HG03442 (cell line): ENCODE measurements at regions not wholly inside any gene's neighbourhood (a gene's known extent, or its start where the extent isn't known, plus 50 kb on each side); places are given as distances from the start of the nearest gene placed in this dataset.

Experiments used
- ATAC-seq: cut with Tn5 transposase; IDR thresholded peaks from one replicate; pipeline ENCODE4 v1.9.1; 2021; ENCODE audit warnings: mild to moderate bottlenecking, moderate library complexity; ENCODE audit not compliant: unreplicated experiment

DNA sequence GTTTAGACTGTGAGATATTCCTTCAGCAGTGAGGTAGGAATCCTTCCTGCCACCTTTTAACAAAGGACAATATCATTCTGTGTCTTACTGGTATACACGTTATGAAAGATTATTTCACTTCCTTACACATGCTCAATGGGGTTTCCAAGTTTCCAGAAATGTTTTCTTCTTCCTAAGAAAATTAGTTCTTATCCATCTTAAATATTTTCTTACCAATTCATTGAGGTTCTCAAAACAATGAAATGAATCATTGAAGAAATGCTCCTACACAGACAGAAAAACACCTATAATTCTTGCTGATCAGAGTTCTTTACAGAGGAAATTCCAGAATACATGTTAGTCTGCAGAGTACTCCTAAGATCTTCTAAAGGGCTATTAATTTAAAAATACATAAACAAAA, 51.4 kb upstream of the SEC61G start:
- no peak for ATAC-seq

DNA sequence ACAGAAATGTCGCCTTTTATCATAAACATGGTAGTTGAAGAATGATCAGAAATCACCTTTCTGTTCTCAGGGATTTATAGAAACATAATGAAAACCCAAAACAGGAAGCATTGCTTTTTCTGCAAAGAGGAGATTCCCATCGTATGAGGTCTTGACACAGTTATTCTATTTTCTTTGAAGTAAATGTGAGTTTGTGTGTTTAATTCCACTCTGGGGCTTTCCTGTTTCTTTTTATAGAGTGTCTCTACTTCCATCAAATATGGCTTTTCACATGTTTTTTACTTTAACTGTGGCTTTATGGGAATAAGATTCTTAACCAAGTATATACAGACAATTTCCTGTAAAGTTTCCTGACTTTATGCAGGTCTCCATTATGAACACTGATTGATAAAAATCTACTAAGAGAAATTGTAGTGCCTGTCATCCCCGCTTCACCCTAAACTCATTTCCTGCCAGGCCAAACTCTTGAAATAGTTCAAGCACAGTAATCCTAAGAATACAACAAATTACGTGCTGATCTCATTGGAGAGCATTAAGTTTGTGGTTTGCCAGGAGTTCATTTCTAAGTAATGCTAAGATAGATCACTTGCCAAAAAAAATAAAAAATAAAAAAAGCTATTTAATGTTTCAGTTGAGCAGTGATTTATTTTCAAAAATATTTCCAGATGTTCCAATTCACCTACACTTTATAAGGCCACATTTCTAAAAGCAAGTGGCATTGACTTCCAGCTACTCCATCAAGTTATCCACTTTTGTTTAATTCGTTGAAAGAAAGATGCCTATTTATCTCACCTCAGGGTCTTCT, 52.2 kb upstream of the SEC61G start:
- ATAC-seq, result no peak

DNA sequence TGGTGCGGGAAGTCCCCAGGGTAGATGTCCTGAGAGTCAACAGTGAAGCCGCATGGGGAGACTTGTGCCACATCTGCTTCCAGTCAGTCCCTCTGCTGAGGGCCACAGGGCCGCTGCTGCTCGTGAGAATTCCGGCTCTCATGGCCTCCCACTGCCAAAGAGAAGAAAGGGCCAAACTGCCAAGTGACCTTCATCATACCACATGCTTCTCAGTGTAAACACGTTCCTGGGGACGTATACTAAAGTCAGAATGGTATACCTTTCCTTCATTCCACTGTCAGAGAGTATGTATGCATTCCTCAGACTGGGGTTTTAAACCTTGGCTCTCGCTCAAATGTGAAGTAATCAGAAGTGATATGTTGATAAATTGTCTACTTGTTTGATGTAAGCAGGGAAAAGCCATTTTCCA, 52.8 kb upstream of the SEC61G start:
- no peak for ATAC-seq

DNA sequence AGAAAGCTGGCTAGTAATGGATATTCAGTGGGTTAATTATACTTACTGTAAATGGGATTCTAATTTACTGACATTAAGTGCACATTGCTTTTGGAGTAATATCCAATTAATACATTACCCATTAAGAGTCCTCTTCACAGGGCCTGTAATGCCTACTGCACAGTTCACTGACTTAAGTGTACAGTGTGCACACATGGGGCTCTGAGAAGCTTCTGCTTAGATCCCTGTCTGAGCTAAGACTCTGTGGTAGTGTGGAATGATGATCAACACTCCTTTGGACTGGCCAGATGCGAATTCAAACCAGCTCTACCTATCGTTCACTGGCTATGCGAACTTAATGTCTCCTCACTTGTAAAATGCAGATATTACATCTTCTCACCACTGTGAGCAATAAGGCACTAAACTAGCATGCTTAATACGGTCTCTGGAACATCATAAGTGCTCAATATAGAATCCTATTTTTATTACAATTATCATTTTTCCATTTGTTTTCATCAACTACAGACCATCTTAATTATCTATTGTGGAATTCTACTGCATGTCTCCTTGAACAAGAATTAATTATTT, 53.8 kb upstream of the SEC61G start:
- ATAC-seq, result no peak

DNA sequence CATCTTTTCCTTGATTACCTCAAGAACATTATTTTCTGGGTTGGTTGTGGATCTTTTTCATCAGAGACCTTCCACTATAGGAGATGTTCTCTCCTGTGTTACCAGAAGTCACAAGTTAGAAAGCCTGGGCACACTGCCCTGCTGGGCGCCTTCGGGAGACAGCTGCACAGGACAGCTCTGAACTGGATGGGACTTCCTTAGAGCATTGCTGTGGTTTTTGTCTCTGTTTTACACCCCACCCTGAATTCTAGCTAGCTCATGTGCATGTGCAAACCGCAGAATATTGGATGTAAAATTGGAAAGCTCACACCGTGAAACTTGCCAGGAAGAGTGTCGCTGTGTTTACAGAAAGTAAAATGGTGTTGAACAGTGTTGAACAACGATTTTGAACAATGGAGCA, 54.4 kb upstream of the SEC61G start:
- ATAC-seq, result no peak

DNA sequence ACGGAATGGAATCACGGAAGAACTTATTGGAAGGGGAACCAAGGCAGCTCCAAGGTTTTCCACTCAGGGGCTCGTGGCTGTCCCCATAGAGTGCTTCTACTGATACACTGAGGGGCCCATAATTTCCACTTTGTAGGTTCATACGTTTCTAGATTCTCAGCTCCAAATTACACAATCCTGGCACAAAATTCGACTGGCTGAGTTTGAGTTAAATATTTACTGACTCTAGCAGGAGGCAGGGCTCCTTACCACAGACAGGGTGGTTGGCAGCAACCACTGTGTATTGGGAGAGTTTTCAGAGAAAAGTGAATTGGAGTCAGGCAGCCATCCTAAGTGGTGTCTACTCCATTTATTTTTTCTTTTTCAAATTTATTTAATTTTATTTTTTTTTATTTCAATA, 55.4 kb upstream of the SEC61G start:
- no peak for ATAC-seq

DNA sequence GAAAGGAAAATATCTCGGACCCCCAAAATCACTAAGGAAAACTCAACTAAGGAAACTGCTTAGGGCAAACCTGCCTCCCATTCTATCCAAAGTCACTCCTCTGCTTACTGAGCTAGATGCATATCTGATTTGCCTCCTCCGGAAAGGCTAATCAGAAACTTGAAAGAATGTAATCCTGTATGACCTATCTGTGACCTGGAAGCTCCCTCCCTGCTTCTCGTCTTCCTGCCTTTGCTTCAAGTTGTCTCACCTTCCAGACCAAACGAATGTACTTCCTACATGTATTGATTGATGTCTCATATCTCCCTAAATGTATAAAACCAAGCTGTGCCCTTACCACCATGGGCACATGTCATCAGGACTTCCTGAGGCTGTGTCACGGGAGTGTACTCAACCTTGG, 58.1 kb upstream of the SEC61G start:
- ATAC-seq, result no peak

DNA sequence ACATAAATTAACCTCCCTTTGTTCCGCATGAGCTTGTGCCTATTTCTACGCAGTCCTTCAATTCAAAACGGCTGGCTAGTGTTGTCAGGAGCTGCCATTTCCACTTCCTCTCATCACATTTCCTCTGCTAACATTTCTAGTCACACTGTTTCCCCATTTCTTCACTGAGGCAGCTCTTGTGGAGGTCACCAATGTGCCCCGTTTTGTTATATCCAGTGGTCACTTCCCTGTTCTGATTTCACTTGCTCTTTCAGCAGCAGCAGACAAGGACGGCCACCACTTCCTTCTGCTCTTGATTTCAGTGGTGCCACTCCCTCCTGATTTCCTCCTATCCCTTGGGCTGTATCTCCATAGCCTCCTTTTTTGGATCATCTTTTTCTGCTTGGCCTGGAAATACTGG, 64.8 kb upstream of the SEC61G start:
- no peak for ATAC-seq

DNA sequence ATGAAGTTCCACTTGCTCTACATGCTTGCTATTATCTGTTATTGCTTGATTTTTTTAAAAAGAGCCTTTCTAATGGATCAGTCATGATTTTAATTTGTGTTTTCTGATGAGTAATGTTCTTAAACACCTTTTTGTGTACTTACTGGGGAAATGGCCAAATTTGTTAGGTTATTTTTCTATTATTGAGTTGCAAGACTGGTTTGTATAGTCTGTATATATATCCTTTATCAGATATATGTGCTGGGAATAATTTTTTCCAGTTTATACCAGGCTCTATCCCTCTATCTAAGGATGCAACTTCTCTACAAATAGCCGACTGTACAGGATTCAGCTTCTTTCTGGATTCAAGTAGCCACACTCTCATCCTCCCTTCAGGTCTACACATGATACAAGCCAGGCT, 65.6 kb upstream of the SEC61G start:
- no peak for ATAC-seq

DNA sequence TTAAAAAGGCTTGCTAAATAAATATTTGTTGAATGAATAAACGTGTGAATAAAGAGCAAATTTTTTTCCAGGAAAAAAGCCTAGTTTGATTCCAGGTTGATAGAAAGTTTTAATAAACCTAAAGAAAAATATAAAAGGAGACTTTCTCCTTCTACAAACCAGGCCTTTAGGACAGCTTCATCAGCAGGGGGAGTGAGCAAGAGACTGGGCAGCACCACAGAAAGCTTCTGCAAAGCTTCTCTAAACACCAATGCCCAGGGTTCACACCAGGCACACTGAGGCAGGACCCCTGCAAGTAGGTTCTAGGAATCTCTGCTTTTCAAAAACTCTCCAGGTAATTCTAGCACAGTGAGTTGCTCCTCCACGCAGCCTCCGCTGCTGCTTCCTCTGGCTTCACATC, 66.4 kb upstream of the SEC61G start:
- no peak for ATAC-seq

DNA sequence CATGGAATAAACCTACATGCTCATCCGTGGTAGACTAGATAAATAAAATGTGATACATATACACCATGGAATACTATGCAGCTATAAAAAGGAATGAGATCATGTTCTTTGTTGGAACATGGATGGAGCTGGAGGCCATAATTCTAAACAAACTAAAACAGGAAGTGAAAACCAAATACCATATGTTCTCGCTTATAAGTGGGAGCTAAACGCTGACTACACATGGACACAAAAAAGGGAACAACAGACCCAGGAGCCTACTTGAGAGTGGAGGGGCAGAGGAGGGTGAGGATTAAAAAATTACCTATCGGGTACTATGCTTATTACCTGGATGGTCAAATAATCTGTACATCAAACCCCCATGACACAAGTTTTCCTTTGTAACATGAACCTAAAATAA, 68.7 kb upstream of the SEC61G start:
- ATAC-seq, result no peak

DNA sequence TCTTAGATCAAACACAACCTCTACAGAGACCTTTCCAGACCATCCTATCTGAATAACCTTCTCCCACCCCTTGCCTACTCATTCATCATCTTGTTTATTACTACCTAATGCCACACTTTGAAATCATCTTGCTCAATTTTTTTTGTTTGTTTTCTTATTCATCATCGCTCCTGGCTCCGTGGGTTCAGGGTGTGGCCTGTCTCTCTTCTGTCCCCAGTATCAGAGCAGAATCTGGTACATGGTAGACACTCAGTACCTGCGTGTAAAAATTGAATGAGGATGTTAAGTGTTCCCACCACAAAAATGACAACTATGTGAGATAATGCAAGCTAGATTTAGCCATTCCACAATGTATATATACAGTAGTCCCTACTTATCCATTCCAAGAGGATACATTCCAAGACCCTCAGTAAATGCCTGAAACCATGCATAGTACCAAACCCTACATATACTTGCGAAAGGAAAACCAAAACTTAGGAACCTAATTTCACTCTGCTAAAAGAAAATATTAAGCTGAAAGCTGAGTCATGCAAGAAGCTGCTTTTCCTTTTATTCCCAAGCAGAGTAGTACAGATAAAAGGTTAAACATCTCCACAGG, 72.1 kb upstream of the SEC61G start:
- ATAC-seq, result no peak

DNA sequence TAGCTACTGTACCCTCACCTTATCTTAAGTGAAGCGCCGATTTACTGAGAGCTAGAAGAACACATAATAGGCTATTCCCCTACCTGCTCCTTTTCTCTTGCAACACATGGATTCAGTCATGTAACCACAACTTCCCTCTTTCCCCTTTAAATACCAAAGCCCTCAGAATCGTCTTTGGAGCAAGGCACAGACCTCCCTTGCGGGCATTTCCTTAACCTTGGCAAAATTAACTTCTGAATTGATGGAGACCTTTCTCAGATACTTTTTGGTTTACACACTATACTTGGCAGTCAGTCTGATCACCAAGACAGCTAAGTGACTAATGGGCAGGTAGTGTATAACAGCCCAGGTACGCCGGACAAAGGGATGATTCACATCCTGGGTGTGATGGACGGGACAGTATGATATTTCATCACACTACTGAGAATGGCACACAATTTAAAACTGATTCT, 72.7 kb upstream of the SEC61G start:
- ATAC-seq, result no peak

DNA sequence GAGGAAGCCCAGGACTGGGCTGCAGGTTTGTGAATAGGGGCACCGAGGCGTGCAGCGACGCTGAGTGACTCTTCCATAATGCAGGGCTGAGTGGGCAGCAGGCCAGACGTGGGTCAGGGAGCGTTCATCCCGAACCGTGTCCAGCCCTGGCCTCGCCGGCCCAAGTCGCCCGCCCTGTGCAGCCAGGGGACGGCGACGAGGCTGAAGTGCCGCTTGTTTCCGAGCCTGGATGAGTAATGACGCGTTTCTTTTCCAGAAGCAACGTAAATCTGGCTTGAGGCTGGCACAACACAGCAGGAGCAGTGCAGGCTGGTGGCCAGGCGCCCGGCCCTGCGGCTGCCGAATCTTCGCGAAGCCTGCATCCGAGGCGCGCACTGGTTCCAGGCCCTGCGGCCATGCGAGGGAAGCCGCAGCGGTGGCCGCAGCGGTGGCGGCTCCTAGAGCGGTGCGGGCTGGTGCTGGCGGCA, 74.0 kb upstream of the SEC61G start:
- no peak for ATAC-seq

DNA sequence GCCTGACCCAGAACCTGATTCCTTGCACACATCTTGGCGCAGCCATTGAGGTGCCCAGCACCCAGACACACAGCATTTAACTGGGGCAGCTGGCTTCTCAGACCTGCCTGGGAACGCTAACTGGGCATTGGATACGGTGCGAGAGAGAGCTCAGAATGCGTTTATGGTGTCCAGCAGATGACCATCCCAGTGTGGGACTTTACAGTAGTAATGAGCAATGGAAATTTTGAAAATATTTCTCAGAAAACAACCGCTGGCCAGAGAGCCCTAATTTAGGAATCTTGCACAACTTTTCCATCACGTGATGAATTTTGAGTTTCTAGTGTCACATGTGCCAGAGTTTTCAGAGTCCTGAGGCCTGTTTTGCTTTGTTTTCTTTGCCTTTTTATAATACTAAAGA, 78.2 kb upstream of the SEC61G start:
- no peak for ATAC-seq

DNA sequence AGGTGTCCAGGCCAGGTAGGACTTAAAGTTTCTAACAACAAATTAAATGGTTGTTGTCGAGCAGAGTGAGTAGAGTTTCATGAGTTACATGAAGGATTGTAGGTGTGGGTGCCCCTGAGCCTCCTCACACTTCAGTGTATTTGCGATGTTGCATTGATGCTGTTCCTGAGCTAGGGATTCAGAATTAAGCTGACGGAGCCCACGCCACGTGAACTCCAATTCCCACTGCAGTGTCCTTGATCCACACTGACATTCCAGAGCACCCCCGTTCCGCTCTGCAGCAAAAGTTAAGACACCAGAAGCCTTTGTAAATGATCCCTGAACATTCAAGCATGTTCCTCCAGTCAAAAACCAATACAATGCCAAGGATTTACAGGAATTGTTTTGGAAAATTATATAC, 78.8 kb upstream of the SEC61G start:
- ATAC-seq, result no peak

DNA sequence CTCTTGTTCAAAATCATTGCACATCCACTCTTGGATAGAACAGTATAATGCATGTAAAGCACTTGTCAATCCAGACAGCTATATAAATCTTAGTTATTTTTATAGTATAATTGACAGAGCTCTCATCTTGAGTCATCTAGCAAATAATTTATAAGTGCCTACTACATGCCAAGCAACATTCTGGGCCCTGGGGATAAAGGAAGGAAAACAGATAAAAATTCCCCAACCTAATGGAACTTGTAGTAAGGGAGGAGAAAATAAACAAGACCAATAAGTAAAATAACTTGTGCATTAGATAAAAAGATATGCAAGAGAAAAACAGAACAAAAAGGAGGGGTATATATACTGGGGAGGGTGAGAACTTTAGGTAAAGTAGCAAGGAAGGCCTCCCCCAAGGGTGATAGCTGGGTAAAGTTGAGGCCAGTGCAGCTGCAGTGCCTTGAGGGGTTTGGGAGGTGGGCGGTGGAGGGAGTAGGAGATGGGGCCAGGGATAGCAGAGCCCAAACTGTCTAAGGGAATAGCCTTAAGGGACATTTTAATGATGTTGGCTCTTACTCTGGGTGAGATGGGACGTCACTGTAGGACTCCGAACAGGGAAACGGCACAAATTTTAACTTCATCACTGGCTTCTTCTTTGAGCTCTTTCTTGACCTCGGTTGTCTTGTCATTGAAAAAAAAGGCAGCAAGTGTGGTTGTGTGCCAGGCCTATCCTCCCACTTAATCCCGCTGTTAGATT, 79.3 kb upstream of the SEC61G start:
- no peak for ATAC-seq

DNA sequence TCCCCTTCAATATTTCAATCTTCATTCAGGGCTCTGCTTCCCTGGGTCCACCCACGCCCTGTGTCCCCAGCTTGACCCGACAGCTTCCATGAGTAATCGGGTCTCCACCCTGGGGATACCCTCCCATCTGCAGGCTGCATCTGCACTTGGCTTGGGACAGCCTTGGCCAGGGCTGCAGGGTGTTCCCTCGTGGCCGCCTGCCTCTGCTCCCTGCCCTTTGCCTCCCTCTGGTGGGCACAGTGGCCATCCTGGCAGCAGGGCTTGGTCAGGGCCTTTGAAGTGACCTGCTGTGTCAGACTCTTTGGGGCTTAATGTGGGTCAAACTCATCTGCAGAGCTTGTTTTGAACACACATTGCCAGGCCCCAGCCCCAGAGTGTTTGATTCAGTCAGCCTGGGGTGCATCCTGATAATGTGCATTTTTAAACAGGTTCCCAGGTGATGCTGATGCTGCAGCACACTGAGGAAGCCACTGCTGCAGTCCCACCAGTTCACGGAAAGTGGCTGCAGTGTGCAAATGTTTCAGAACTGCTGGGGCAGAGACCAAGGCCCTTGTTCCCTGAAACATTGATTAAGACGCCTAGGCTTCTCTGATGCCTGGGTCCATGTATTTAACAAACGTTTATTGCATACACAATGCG, 80.7 kb upstream of the SEC61G start:
- no peak for ATAC-seq

DNA sequence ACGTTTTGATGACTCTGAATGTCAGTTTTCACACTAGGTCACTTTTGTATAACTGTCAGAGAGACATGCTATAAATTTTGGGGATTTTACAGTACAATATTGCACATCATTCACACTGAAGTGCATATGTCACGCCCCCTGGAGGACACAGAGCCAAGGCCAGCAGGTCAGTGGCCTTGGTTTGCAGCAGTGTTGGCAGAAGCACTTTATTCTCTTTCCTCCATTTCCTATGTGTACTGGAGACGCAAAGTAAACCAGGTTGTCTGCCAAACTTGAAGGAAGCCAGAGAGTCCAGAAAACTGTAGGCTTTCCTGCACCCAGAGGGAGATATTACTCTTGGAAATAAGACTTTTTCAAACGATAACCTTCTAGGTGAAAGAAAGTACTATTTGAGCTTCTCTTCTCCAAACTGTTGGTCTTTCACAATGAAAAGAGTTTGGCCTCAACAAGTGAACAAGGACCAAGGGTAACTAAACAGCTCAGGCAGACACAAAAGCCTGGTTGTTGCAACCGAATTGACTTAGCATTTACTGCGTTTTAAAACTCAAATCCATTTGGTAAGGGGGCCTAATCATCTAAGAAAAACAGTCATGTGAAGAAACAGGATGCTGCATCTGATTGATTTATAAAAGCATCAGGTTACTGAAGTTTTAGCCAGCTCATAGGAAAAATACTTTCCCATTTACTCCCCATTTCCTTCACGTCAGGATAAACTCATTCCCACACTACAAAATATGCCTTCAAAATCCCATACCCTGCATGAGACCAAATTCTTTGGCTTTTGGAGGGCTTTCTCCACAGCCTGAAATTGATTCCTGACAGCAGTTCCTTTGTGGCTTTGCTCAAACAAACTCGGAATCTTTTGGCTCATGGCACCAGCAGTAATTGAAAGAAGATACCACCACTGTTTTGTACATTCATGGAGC, 83.0 kb upstream of the SEC61G start:
- no peak for ATAC-seq

DNA sequence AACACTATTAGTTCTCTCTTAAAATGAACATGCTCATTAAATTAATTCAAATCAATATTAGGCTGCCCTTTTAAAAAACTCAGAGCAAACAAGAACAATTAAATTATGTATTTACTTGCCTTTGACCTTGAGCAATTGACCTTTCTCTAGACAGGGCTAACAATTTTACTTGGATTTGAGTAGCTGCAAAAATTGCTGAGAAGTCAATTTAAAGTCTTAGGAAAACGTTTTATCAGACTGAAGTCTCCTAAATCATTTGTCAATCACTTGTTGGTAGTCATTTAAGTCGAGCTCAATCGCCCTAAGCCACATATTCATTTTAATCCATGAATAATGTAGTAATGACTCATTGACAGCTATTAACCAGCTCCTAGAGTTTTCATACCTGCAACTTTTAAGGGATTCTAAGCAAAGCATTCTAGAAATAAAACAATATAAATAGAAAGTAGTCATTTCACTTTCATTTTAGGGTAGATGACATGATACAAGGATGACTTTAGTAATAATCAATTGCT, 84.9 kb upstream of the SEC61G start:
- no peak for ATAC-seq
